ACC112 (cell line): ENCODE measurements at regions not wholly inside any gene's neighbourhood (a gene's known extent, or its start where the extent isn't known, plus 50 kb on each side); places are given as distances from the start of the nearest gene placed in this dataset.

Experiments used
- H2AFZ ChIP-seq: fragments of 200-600 bp; sonication (generic); one replicate; pipeline ENCODE4 v1.6.0; 2017; ENCODE audit warnings: antibody characterized with exemption, low read length; ENCODE audit not compliant: unreplicated experiment
- H3K27ac ChIP-seq: fragments of 200-600 bp; sonication (generic); 2 replicates; pipeline ENCODE4 v1.5.1; 2014; ENCODE audit warnings: low read depth, mild to moderate bottlenecking, antibody characterized with exemption, low read length, moderate library complexity
- H3K27me3 ChIP-seq: fragments of 200-600 bp; sonication (generic); 2 replicates; pipeline ENCODE4 v1.6.1; 2014; ENCODE audit warnings: mild to moderate bottlenecking, antibody characterized with exemption, low read length, moderate library complexity, mixed read lengths; ENCODE audit not compliant: insufficient read depth
- H3K36me3 ChIP-seq: fragments of 200-600 bp; sonication (generic); 2 replicates; pipeline ENCODE4 v1.6.1; 2016; ENCODE audit warnings: mild to moderate bottlenecking, antibody characterized with exemption, low read length, moderate library complexity, mixed read lengths; ENCODE audit not compliant: insufficient read depth
- H3K4me1 ChIP-seq: fragments of 200-600 bp; sonication (generic); one replicate; pipeline ENCODE4 v1.6.1; 2016; ENCODE audit warnings: low read length, mixed read lengths; ENCODE audit not compliant: insufficient read depth, unreplicated experiment, control insufficient read depth
- H3K4me3 ChIP-seq: fragments of 200-600 bp; sonication (generic); 2 replicates; pipeline ENCODE4 v1.5.1; 2014; ENCODE audit warnings: mild to moderate bottlenecking, low read depth, low read length
- H3K79me2 ChIP-seq: fragments of 200-600 bp; sonication (generic); one replicate; pipeline ENCODE4 v1.6.0; 2016; ENCODE audit warnings: low read length; ENCODE audit not compliant: control insufficient read depth, unreplicated experiment, insufficient read depth

GRCh38 chr5:7320701-7321301, 75.1 kb upstream of the ADCY2 start:
- Histone ChIP-seq H2AFZ (no peak overlapping the region), H3K4me1 (no peaks in the 10 kb centered on the region), H3K79me2 (no peaks in the 10 kb centered on the region), H3K27me3 (no peaks in the 10 kb centered on the region), H3K36me3 (no peaks in the 10 kb centered on the region), H3K27ac (no peak overlapping the region), H3K4me3 (no peak overlapping the region)

GRCh38 chr5:7321724-7322123, 74.2 kb upstream of the ADCY2 start:
- Histone ChIP-seq H3K27me3 (no peaks in the 10 kb centered on the region), H3K4me3 (no peak overlapping the region), H3K4me1 (no peaks in the 10 kb centered on the region), H2AFZ (no peak overlapping the region), H3K27ac (no peak overlapping the region), H3K36me3 (no peaks in the 10 kb centered on the region), H3K79me2 (no peaks in the 10 kb centered on the region)

- no peak overlapping the region for H3K27ac ChIP-seq
- no peaks in the 10 kb centered on the region for H3K36me3 ChIP-seq
- no peaks in the 10 kb centered on the region for H3K4me1 ChIP-seq
- no peaks in the 10 kb centered on the region for H3K27me3 ChIP-seq
- no peaks in the 10 kb centered on the region for H3K79me2 ChIP-seq
- H3K4me3 ChIP-seq = no peak overlapping the region
- H2AFZ ChIP-seq = no peak overlapping the region
Measured at GRCh38 chr5:7324919-7325318, 71.0 kb upstream of the ADCY2 start.

- no peak overlapping the region for H2AFZ ChIP-seq
- H3K4me3 ChIP-seq = no peak overlapping the region
- no peaks in the 10 kb centered on the region for H3K79me2 ChIP-seq
- no peaks in the 10 kb centered on the region for H3K27me3 ChIP-seq
- H3K27ac ChIP-seq = no peak overlapping the region
- no peaks in the 10 kb centered on the region for H3K4me1 ChIP-seq
- no peaks in the 10 kb centered on the region for H3K36me3 ChIP-seq
Measured at GRCh38 chr5:7325975-7326913, 69.7 kb upstream of the ADCY2 start.

GRCh38 chr5:7329141-7329540, 66.8 kb upstream of the ADCY2 start:
- H3K36me3 ChIP-seq = no peaks in the 10 kb centered on the region

GRCh38 chr5:7329712-7330111, 66.2 kb upstream of the ADCY2 start:
- Histone ChIP-seq H3K36me3 (no peaks in the 10 kb centered on the region), H3K79me2 (no peaks in the 10 kb centered on the region), H3K4me3 (no peak overlapping the region), H3K27me3 (no peaks in the 10 kb centered on the region), H3K4me1 (no peaks in the 10 kb centered on the region), H3K27ac (no peak overlapping the region), H2AFZ (no peak overlapping the region)

More at GRCh38 chr5:7329141-7329540, 66.8 kb upstream of the ADCY2 start:
- H3K4me3 ChIP-seq = no peak overlapping the region
- H3K79me2 ChIP-seq = no peaks in the 10 kb centered on the region
- H3K4me1 ChIP-seq = no peaks in the 10 kb centered on the region
- H2AFZ ChIP-seq = no peak overlapping the region
- no peaks in the 10 kb centered on the region for H3K27me3 ChIP-seq
- no peak overlapping the region for H3K27ac ChIP-seq

GRCh38 chr5:7330256-7330655, 65.7 kb upstream of the ADCY2 start:
- Histone ChIP-seq H3K79me2 (no peaks in the 10 kb centered on the region), H3K27ac (no peak overlapping the region), H3K27me3 (no peaks in the 10 kb centered on the region), H3K4me3 (no peak overlapping the region), H2AFZ (no peak overlapping the region), H3K36me3 (no peaks in the 10 kb centered on the region), H3K4me1 (no peaks in the 10 kb centered on the region)

- H3K27ac ChIP-seq = no peak overlapping the region
- H3K36me3 ChIP-seq = no peaks in the 10 kb centered on the region
- no peaks in the 10 kb centered on the region for H3K79me2 ChIP-seq
- no peaks in the 10 kb centered on the region for H3K27me3 ChIP-seq
- H3K4me3 ChIP-seq = no peak overlapping the region
- H3K4me1 ChIP-seq = no peaks in the 10 kb centered on the region
- H2AFZ ChIP-seq = no peak overlapping the region
Measured at GRCh38 chr5:7331131-7331530, 64.8 kb upstream of the ADCY2 start.
